NB4 (cell line): ENCODE measurements at regions not wholly inside any gene's neighbourhood (a gene's known extent, or its start where the extent isn't known, plus 50 kb on each side); places are given as distances from the start of the nearest gene placed in this dataset.

Experiments used
- CTCF ChIP-seq: IDR thresholded peaks from one replicate; pipeline ENCODE4 v1.5.1; 2012; ENCODE audit warnings: low read depth, low read length
- MYC ChIP-seq: IDR thresholded peaks from 2 replicates; pipeline ENCODE4 v1.6.1; 2011; ENCODE audit warnings: low read depth, low read length
- POLR2A ChIP-seq: IDR thresholded peaks from 2 replicates; pipeline ENCODE4 v1.6.1; 2011; ENCODE audit warnings: mild to moderate bottlenecking; ENCODE audit not compliant: insufficient read length; ENCODE audit errors: extremely low read depth

GRCh38 chr5:99771296-99771695, 763.9 kb upstream of the FAM174A start:
- TF ChIP-seq POLR2A, result no peak
- no peak for TF ChIP-seq CTCF
- TF ChIP-seq MYC, result no peak
